Testis (tissue), 2 donors: ENCODE measurements at regions not wholly inside any gene's neighbourhood (a gene's known extent, or its start where the extent isn't known, plus 50 kb on each side); places are given as distances from the start of the nearest gene placed in this dataset.
A peak's percentile ranks its signal among the peaks of the same experiment; 100 is the strongest.

Source experiments
- DNase-seq: peaks from one replicate; pipeline ENCODE4 v3.0.0-alpha.2; 2019
- H3K27ac ChIP-seq, 2 donors: fragments of 200-600 bp; sonication (generic); one replicate each; pipeline ENCODE4 v1.5.1; 2019
- H3K27me3 ChIP-seq: fragments of 200-600 bp; sonication (generic); one replicate; pipeline ENCODE4 v1.5.1; 2019
- H3K36me3 ChIP-seq: fragments of 200-600 bp; sonication (generic); one replicate; pipeline ENCODE4 v1.5.1; 2017; ENCODE audit warnings: low read depth; ENCODE audit errors: missing control alignments
- H3K4me1 ChIP-seq: fragments of 200-600 bp; sonication (generic); one replicate; pipeline ENCODE4 v1.5.1; 2019
- H3K4me3 ChIP-seq, 2 donors: fragments of 200-600 bp; sonication (generic); one replicate each; pipeline ENCODE4 v1.5.1; 2017 to 2019
- H3K9me3 ChIP-seq: fragments of 200-600 bp; sonication (generic); one replicate; pipeline ENCODE4 v1.5.1; 2017
- CTCF ChIP-seq, 3 experiments: fragments of 450-650 bp in 2 of 3; fragments of 200-600 bp in 1 of 3; sonication (generic) in 1 of 3; IDR thresholded peaks; one replicate each; pipeline ENCODE4 v1.5.1; 2016 to 2019; ENCODE audit warnings: antibody characterized with exemption in 3 of 3, mild to moderate bottlenecking in 2 of 3, moderate library complexity in 1 of 3
- POLR2A ChIP-seq: fragments of 450-650 bp; IDR thresholded peaks from one replicate; pipeline ENCODE4 v1.6.1; 2017; ENCODE audit warnings: antibody characterized with exemption, mild to moderate bottlenecking, moderate library complexity
- WGBS, 2 donors: methylation state at CpG; one replicate each; pipeline ENCODE4 v1.1.5; 2018; 5-methylcytosine and 5-hydroxymethylcytosine counted together
- intact Hi-C: fragments of 100-400 bp; cut with DNase I; formaldehyde crosslinking; loops from one replicate; pipeline ENCODE4 v1.15.1; 2023; ENCODE audit warnings: low total_unique reads

- intact Hi-C loops = no loop called here
- Histone ChIP-seq H3K27ac (no peak overlapping the region), H3K36me3 (no peaks in the 10 kb centered on the region), H3K4me1 (no peaks in the 10 kb centered on the region), H3K4me3 (no peak overlapping the region), H3K9me3 (no peaks in the 10 kb centered on the region), H3K27me3 (no peaks in the 10 kb centered on the region)
- no peak for DNase-seq
- 58 to 64% methylated on average over 2 of the region's 2 CpGs for whole genome bisulfite sequencing, 2 donors
- TF ChIP-seq POLR2A (no peak), CTCF (IDR thresholded peaks at IDR 0.05) (no peak)
These were observed 146.1 kb upstream of the SLC44A1 start for GRCh38 chr9:105098370-105098769.

GRCh38 chr9:105103776-105104175 is 140.7 kb upstream of the SLC44A1 start:
- DNase-seq = no peak
- WGBS, 2 donors = 84 to 89% methylated on average over 3 of the region's 3 CpGs
- no peak overlapping the region for H3K4me3 ChIP-seq
- no peak overlapping the region for H3K27ac ChIP-seq
- no peaks in the 10 kb centered on the region for H3K36me3 ChIP-seq
- H3K9me3 ChIP-seq = no peaks in the 10 kb centered on the region
- H3K27me3 ChIP-seq = no peaks in the 10 kb centered on the region
- no peaks in the 10 kb centered on the region for H3K4me1 ChIP-seq
- TF ChIP-seq POLR2A = no peak
- no peak for TF ChIP-seq CTCF (IDR thresholded peaks at IDR 0.05)
- intact Hi-C loops = no loop called here

GRCh38 chr9:105114318-105114717 is 130.1 kb upstream of the SLC44A1 start:
- Histone ChIP-seq H3K4me3 (no peak overlapping the region), H3K9me3 (no peaks in the 10 kb centered on the region), H3K27ac (no peak overlapping the region), H3K36me3 (no peaks in the 10 kb centered on the region), H3K27me3 (no peaks in the 10 kb centered on the region), H3K4me1 (no peaks in the 10 kb centered on the region)
- no peak for DNase-seq
- TF ChIP-seq CTCF (IDR thresholded peaks at IDR 0.05) = no peak
- TF ChIP-seq POLR2A = no peak
- 92 to 96% methylated on average over 5 of the region's 5 CpGs for WGBS, 2 donors
- intact Hi-C loops = no loop called here

- Histone ChIP-seq H3K9me3 (no peaks in the 10 kb centered on the region), H3K27ac (no peak overlapping the region), H3K27me3 (no peaks in the 10 kb centered on the region), H3K4me1 (no peaks in the 10 kb centered on the region), H3K4me3 (no peak overlapping the region), H3K36me3 (no peaks in the 10 kb centered on the region)
- peak; percentile 53 for DNase-seq
- TF ChIP-seq CTCF (IDR thresholded peaks at IDR 0.05) (no peak), POLR2A (no peak)
- WGBS, 2 donors = 82 to 87% methylated on average over 11 of the region's 11 CpGs
- intact Hi-C loops = no loop called here
These were observed 129.3 kb upstream of the SLC44A1 start for GRCh38 chr9:105114964-105115728.
